Keratinocyte (primary cell): ENCODE measurements at regions not wholly inside any gene's neighbourhood (a gene's known extent, or its start where the extent isn't known, plus 50 kb on each side); places are given as distances from the start of the nearest gene placed in this dataset.

Experiments
- DNase-seq: peaks from one replicate; pipeline ENCODE4 v3.0.0-alpha.2; 2011; ENCODE audit warnings: low read depth, missing footprints, low spot score
- FAIRE-seq: peaks from 2 replicates; lab custom pipeline; 2011; peaks lifted over from hg19 to GRCh38; lab: Jason Lieb, UNC
- H2AFZ ChIP-seq: 2 replicates; pipeline ENCODE4 v1.6.0; 2012; ENCODE audit warnings: low read length, control low read depth, inconsistent platforms; ENCODE audit not compliant: control insufficient read depth
- H3K27ac ChIP-seq: 2 replicates; pipeline ENCODE4 v1.5.1; 2011; ENCODE audit warnings: low read length; ENCODE audit not compliant: control insufficient read depth, insufficient read depth
- H3K27me3 ChIP-seq: 3 replicates; pipeline ENCODE4 v1.6.0; 2011; ENCODE audit warnings: low read length; ENCODE audit not compliant: control insufficient read depth, insufficient read depth; ENCODE audit errors: extremely low read depth
- H3K36me3 ChIP-seq, 2 experiments: 2 replicates in 1 of 2; 3 replicates in 1 of 2; pipeline ENCODE4 v1.5.1; 2011; ENCODE audit warnings: low read length in 2 of 2, mild to moderate bottlenecking in 1 of 2; ENCODE audit not compliant: control insufficient read depth in 2 of 2, insufficient read depth in 2 of 2; ENCODE audit errors: extremely low read depth in 1 of 2
- H3K4me1 ChIP-seq: 3 replicates; pipeline ENCODE4 v1.5.1; 2011; ENCODE audit warnings: low read length; ENCODE audit not compliant: control insufficient read depth, insufficient read depth; ENCODE audit errors: extremely low read depth
- H3K4me2 ChIP-seq: 3 replicates; pipeline ENCODE4 v1.6.0; 2011; ENCODE audit warnings: low read depth, low read length; ENCODE audit not compliant: control insufficient read depth, insufficient read depth; ENCODE audit errors: extremely low read depth
- H3K4me3 ChIP-seq, 3 experiments: fragments of 200-600 bp in 1 of 3; sonication (generic) in 1 of 3; 2 replicates in 2 of 3; 3 replicates in 1 of 3; pipeline ENCODE4 v1.5.1; 2011 to 2016; ENCODE audit warnings: low read length in 3 of 3, mild to moderate bottlenecking in 3 of 3, control low read depth in 2 of 3, inconsistent platforms in 1 of 3, low read depth in 1 of 3, mixed read lengths in 1 of 3, mixed run types in 1 of 3, moderate library complexity in 1 of 3; ENCODE audit not compliant: control insufficient read depth in 2 of 3, insufficient read depth in 2 of 3; ENCODE audit errors: extremely low read depth in 1 of 3
- H3K79me2 ChIP-seq: 2 replicates; pipeline ENCODE4 v1.6.0; 2012; ENCODE audit warnings: low read length; ENCODE audit not compliant: control insufficient read depth, insufficient read depth
- H3K9ac ChIP-seq: 3 replicates; pipeline ENCODE4 v1.6.0; 2011; ENCODE audit warnings: low read length; ENCODE audit not compliant: control insufficient read depth, insufficient read depth; ENCODE audit errors: extremely low read depth
- H3K9me1 ChIP-seq: 3 replicates; pipeline ENCODE4 v1.6.0; 2011; ENCODE audit warnings: low read length; ENCODE audit not compliant: control insufficient read depth, insufficient read depth; ENCODE audit errors: extremely low read depth
- H3K9me3 ChIP-seq: 2 replicates; pipeline ENCODE4 v1.5.1; 2012; ENCODE audit warnings: low read depth, low read length; ENCODE audit not compliant: control insufficient read depth
- H4K20me1 ChIP-seq: 3 replicates; pipeline ENCODE4 v1.6.0; 2011; ENCODE audit warnings: low read length; ENCODE audit not compliant: control insufficient read depth, insufficient read depth; ENCODE audit errors: extremely low read depth
- CTCF ChIP-seq, 3 experiments: IDR thresholded peaks in 1 of 3; conservative IDR thresholded peaks in 1 of 3; optimal IDR thresholded peaks in 1 of 3; 2 replicates in 2 of 3; 3 replicates in 1 of 3; pipeline versions ENCODE3 to v1.5.1; 2011; ENCODE audit warnings: low read length in 3 of 3, mild to moderate bottlenecking in 3 of 3, moderate library complexity in 2 of 3, control low read depth in 1 of 3, inconsistent platforms in 1 of 3; ENCODE audit not compliant: insufficient read depth in 2 of 3; ENCODE audit errors: extremely low read depth in 1 of 3
- EZH2 ChIP-seq: IDR thresholded peaks from one replicate; pipeline ENCODE4 v1.6.1; 2012; ENCODE audit warnings: inconsistent platforms, mild to moderate bottlenecking, low read length, moderate library complexity
- dilution Hi-C: fragments of 300-500 bp; cut with MboI; formaldehyde crosslinking; loops from one replicate; pipeline ENCODE4 v1.7.0; 2020; ENCODE audit warnings: low sequenced_read_pairs; ENCODE audit not compliant: extremely low pct_ligation_motif_present

DNA sequence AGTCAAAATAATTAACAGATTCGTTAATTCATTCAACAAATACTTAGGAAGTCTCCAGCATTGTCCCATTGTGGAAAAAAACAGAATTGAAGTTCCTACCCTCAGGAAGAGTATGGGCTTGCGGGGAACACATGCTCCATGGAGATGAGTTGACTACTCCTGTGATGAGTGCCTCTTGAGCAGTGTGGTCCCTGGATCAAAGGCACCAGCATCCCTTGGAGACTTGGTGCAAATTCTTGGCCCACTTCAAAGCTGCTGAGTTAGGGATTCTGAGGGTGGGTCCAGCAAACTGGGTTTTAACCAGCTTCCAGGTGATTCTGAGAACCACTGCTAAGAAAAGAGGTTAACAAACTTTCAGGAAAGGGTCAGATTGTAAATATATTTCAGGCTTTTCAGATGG lies 361.6 kb downstream of the MYCN start:
- Histone ChIP-seq H3K4me2 (no peak overlapping the region), H3K4me3 (no peak overlapping the region), H4K20me1 (no peaks in the 10 kb centered on the region), H3K9ac (no peak overlapping the region), H3K27ac (no peak overlapping the region), H3K27me3 (no peaks in the 10 kb centered on the region), H3K9me3 (no peaks in the 10 kb centered on the region), H3K4me1 (no peaks in the 10 kb centered on the region), H3K9me1 (no peaks in the 10 kb centered on the region), H3K36me3 (no peaks in the 10 kb centered on the region), H2AFZ (no peak overlapping the region), H3K79me2 (no peaks in the 10 kb centered on the region)
- TF ChIP-seq EZH2 (no peak), CTCF (optimal IDR thresholded peaks at IDR 0.05 in 1 of 3, IDR thresholded peaks at IDR 0.05 in 1 of 3, conservative IDR thresholded peaks at IDR 0.05 in 1 of 3; ENCODE audit: extremely low read depth in 1 of 3, insufficient read depth in 2 of 3, low read length in 3 of 3) (no peak)
- DNase-seq (no peak), FAIRE-seq (no peak)
- dilution Hi-C loops = no loop called here

- H3K9ac ChIP-seq = no peak overlapping the region
- H2AFZ ChIP-seq = no peak overlapping the region
- no peak overlapping the region for H3K27ac ChIP-seq
- H3K36me3 ChIP-seq = no peaks in the 10 kb centered on the region
- no peaks in the 10 kb centered on the region for H3K9me3 ChIP-seq
- no peaks in the 10 kb centered on the region for H3K4me1 ChIP-seq
- DNase-seq (no peak), FAIRE-seq (no peak)
- no peak overlapping the region for H3K4me3 ChIP-seq
- TF ChIP-seq EZH2 (no peak), CTCF (optimal IDR thresholded peaks at IDR 0.05 in 1 of 3, IDR thresholded peaks at IDR 0.05 in 1 of 3, conservative IDR thresholded peaks at IDR 0.05 in 1 of 3; ENCODE audit: extremely low read depth in 1 of 3, insufficient read depth in 2 of 3, low read length in 3 of 3) (no peak)
- H3K79me2 ChIP-seq = no peaks in the 10 kb centered on the region
- no peaks in the 10 kb centered on the region for H4K20me1 ChIP-seq
- H3K4me2 ChIP-seq = no peak overlapping the region
- H3K9me1 ChIP-seq = no peaks in the 10 kb centered on the region
- no peaks in the 10 kb centered on the region for H3K27me3 ChIP-seq
- dilution Hi-C loops = no loop called here
Observed at GRCh38 chr2:16298866-16299265, 358.5 kb downstream of the MYCN start.
